NCI-H774 (cell line): ENCODE measurements at regions not wholly inside any gene's neighbourhood (a gene's known extent, or its start where the extent isn't known, plus 50 kb on each side); places are given as distances from the start of the nearest gene placed in this dataset.

ENCODE experiments used
- DNase-seq: peaks from one replicate; lab custom pipeline; 2025; lab: John Stamatoyannopoulos, UW

GRCh38 chr6:170114187-170114945 is 176.5 kb downstream of the DLL1 start:
- DNase-seq = no peak

GRCh38 chr6:170113141-170113540 is 177.7 kb downstream of the DLL1 start:
- DNase-seq = no peak

- no peak for DNase-seq
Measured at GRCh38 chr6:170112583-170112860, 178.4 kb downstream of the DLL1 start.

GRCh38 chr6:170111816-170112582 is 178.9 kb downstream of the DLL1 start:
- DNase-seq = no peak

GRCh38 chr6:170111141-170111664 is 179.7 kb downstream of the DLL1 start:
- DNase-seq = no peak

GRCh38 chr6:170110201-170111140 is 180.4 kb downstream of the DLL1 start:
- DNase-seq = no peak

GRCh38 chr6:170108890-170109587 is 181.8 kb downstream of the DLL1 start:
- no peak for DNase-seq

- DNase-seq = no peak
Measured at GRCh38 chr6:170108456-170108855, 182.4 kb downstream of the DLL1 start.

GRCh38 chr6:170107606-170108222 is 183.2 kb downstream of the DLL1 start:
- no peak for DNase-seq

- no peak for DNase-seq
Measured at GRCh38 chr6:170106906-170107525, 183.9 kb downstream of the DLL1 start.

GRCh38 chr6:170102582-170103481 is 188.0 kb downstream of the DLL1 start:
- no peak for DNase-seq

GRCh38 chr6:170102038-170102437 is 188.8 kb downstream of the DLL1 start:
- no peak for DNase-seq

- DNase-seq = no peak
Measured at GRCh38 chr6:170101281-170102035, 189.4 kb downstream of the DLL1 start.

- no peak for DNase-seq
Measured at GRCh38 chr6:170100046-170100445, 190.8 kb downstream of the DLL1 start.

- no peak for DNase-seq
Measured at GRCh38 chr6:170099387-170099786, 191.5 kb downstream of the DLL1 start.

GRCh38 chr6:170098428-170099170 is 192.3 kb downstream of the DLL1 start:
- no peak for DNase-seq

GRCh38 chr6:170097505-170098427 is 193.1 kb downstream of the DLL1 start:
- no peak for DNase-seq
